ENCODE measurements at regions not wholly inside any gene's neighbourhood (a gene's known extent, or its start where the extent isn't known, plus 50 kb on each side); places are given as distances from the start of the nearest gene placed in this dataset.

DNA sequence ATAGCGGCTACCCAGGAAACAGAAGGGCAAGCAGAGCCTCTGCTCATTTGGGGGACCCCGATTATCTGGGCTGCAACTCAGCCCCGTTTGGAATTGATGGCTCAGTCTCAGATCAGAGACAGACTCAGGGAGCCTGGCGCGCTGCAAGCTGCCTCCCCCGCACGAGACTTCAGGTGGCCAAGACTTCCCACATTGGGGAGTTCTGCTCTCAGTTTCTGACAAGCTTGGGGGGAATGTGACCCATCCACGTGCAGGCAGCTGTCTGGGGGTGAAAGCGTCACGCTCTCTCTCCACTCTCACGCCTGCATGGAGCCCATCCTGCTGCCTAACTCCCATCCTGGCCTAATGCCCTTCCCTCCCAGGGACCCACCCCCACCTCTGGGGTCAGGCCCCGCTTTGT is 157.6 kb upstream of the GSE1 start:
- no peak overlapping the region for H3K18ac ChIP-seq (ENCODE audit: insufficient read length, low read depth, low read length)
- no peak overlapping the region for H3K56ac ChIP-seq (ENCODE audit: insufficient read length, low read depth, low read length)
- no peak overlapping the region for H2AK5ac ChIP-seq (ENCODE audit: insufficient read length, low read length)
- no peak overlapping the region for H2BK15ac ChIP-seq (ENCODE audit: low read depth, low read length)
- no peak overlapping the region for H3K14ac ChIP-seq (ENCODE audit: insufficient read depth, low read length)
- H3K27ac Mint-ChIP-seq, result no peak overlapping the region; a peak in 1 of 7 replicates
- peaks cover 55% of the 10 kb centered on the region for H3K27me3 Mint-ChIP-seq (ENCODE audit: low read depth)
- no peaks in the 10 kb centered on the region for H3K9me3 ChIP-seq (ENCODE audit: control insufficient read depth, low read depth, low read length)
- H3T11ph ChIP-seq (ENCODE audit: low read length), result no peak overlapping the region
- H4K91ac ChIP-seq (ENCODE audit: insufficient read length, low read depth, low read length), result no peak overlapping the region
- H2BK20ac ChIP-seq (ENCODE audit: low read depth, low read length, poor library complexity, severe bottlenecking), result no peak overlapping the region
- H3K79me2 ChIP-seq (ENCODE audit: insufficient read depth, low read length), result no peaks in the 10 kb centered on the region
- H3K9me3 Mint-ChIP-seq, result no peaks in the 10 kb centered on the region
- WGBS (ENCODE audit: extremely low coverage, insufficient read length, low lambda C conversion rate), result no CpG with 5 or more reads among the region's 12 CpGs
- H3K23ac ChIP-seq (ENCODE audit: insufficient read length, low read depth, low read length), result no peak overlapping the region
- TF ChIP-seq, protein P1, sequence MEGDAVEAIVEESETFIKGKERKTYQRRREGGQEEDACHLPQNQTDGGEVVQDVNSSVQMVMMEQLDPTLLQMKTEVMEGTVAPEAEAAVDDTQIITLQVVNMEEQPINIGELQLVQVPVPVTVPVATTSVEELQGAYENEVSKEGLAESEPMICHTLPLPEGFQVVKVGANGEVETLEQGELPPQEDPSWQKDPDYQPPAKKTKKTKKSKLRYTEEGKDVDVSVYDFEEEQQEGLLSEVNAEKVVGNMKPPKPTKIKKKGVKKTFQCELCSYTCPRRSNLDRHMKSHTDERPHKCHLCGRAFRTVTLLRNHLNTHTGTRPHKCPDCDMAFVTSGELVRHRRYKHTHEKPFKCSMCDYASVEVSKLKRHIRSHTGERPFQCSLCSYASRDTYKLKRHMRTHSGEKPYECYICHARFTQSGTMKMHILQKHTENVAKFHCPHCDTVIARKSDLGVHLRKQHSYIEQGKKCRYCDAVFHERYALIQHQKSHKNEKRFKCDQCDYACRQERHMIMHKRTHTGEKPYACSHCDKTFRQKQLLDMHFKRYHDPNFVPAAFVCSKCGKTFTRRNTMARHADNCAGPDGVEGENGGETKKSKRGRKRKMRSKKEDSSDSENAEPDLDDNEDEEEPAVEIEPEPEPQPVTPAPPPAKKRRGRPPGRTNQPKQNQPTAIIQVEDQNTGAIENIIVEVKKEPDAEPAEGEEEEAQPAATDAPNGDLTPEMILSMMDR (conservative IDR thresholded peaks at IDR 0.05), result no peak
- H3K9ac ChIP-seq (ENCODE audit: extremely low read depth, insufficient read length, low read length), result no peak overlapping the region
- H3K4me1 Mint-ChIP-seq, result peaks cover 34 to 52% of the 10 kb centered on the region in 2 experiments
- no peaks in the 10 kb centered on the region; the same call in 1 of the 2 replicates for H3K27me3 ChIP-seq (ENCODE audit: insufficient read depth, low read length)
- no peak overlapping the region for H2BK12ac ChIP-seq (ENCODE audit: insufficient read length, low read depth, low read length)
- H3K4me1 ChIP-seq (ENCODE audit: insufficient read depth, low read length), result peaks cover 2% of the 10 kb centered on the region; the same call in 1 of the 2 replicates
- H3K27ac ChIP-seq (ENCODE audit: insufficient read length, low read depth, low read length), result no peak overlapping the region
- H3K23me2 ChIP-seq (ENCODE audit: insufficient read length, low read depth, low read length, poor library complexity, severe bottlenecking), result no peaks in the 10 kb centered on the region
- no peak overlapping the region for H2BK120ac ChIP-seq (ENCODE audit: low read depth, low read length, poor library complexity, severe bottlenecking)
- H4K20me1 ChIP-seq (ENCODE audit: control insufficient read depth, insufficient read depth, insufficient read length), result no peaks in the 10 kb centered on the region
- H3K79me1 ChIP-seq (ENCODE audit: insufficient read depth, low read depth, low read length, poor library complexity, severe bottlenecking), result no peaks in the 10 kb centered on the region
- no peak overlapping the region for H2AFZ ChIP-seq (ENCODE audit: low read length)
- no peaks in the 10 kb centered on the region for H3K36me3 Mint-ChIP-seq (ENCODE audit: insufficient read depth in 1 of 3, low read depth in 3 of 3)
- DNase-seq, result no peak
- H3K4me3 Mint-ChIP-seq, result peak overlapping the region in 1 of 2 experiments; percentile 22; a peak in 1 of 5 replicates
- no peak overlapping the region for H4K8ac ChIP-seq (replicated peaks; ENCODE audit: insufficient read length, low read depth, low read length)
- H4K5ac ChIP-seq (ENCODE audit: insufficient read length, low read depth, low read length), result no peak overlapping the region
- H3K4me2 ChIP-seq (ENCODE audit: insufficient read depth, insufficient read length, low read length), result no peak overlapping the region
- no peak overlapping the region for H3K4ac ChIP-seq (ENCODE audit: low read depth, low read length)
- no peak overlapping the region for H2BK5ac ChIP-seq (ENCODE audit: insufficient read length, low read length)

All from H9 (cell line).